Smooth muscle cell (in vitro differentiated cells): ENCODE measurements at regions not wholly inside any gene's neighbourhood (a gene's known extent, or its start where the extent isn't known, plus 50 kb on each side); places are given as distances from the start of the nearest gene placed in this dataset.
"Not testable (repeated sequence)": the region's sequence is repeated elsewhere in the genome, so short reads cannot be mapped to it uniquely, and the experiment has no call there.

Source experiments
- DNase-seq: peaks from one replicate; lab custom pipeline; 2025; ENCODE audit not compliant: unreplicated experiment; lab: John Stamatoyannopoulos, UW
- H2AFZ ChIP-seq: fragments of 200-600 bp; sonication (generic); 2 replicates; pipeline ENCODE4 v1.6.0; 2016; ENCODE audit warnings: antibody characterized with exemption, low read depth, mild to moderate bottlenecking
- H3F3A ChIP-seq: fragments of 200-600 bp; sonication (generic); 2 replicates; pipeline ENCODE4 v1.6.0; 2017; ENCODE audit warnings: antibody characterized with exemption, low read depth
- H3K27ac ChIP-seq: fragments of 200-600 bp; sonication (generic); 2 replicates; pipeline ENCODE4 v1.5.1; 2016; ENCODE audit warnings: low read depth, mild to moderate bottlenecking
- H3K27me3 ChIP-seq: fragments of 200-600 bp; sonication (generic); 2 replicates; pipeline ENCODE4 v1.6.1; 2016; ENCODE audit warnings: low read depth, mild to moderate bottlenecking
- H3K36me3 ChIP-seq: fragments of 200-600 bp; sonication (generic); 2 replicates; pipeline ENCODE4 v1.5.1; 2016; ENCODE audit warnings: low read depth
- H3K4me1 ChIP-seq: fragments of 200-600 bp; sonication (generic); 2 replicates; pipeline ENCODE4 v1.5.1; 2016; ENCODE audit warnings: low read depth
- H3K4me2 ChIP-seq: fragments of 200-600 bp; sonication (generic); 2 replicates; pipeline ENCODE4 v1.6.0; 2016; ENCODE audit warnings: mild to moderate bottlenecking
- H3K4me3 ChIP-seq: fragments of 200-600 bp; sonication (generic); 2 replicates; pipeline ENCODE4 v1.5.1; 2016; ENCODE audit warnings: mild to moderate bottlenecking
- H3K79me2 ChIP-seq: fragments of 200-600 bp; sonication (generic); 2 replicates; pipeline ENCODE4 v1.6.0; 2016; ENCODE audit warnings: low read depth, mild to moderate bottlenecking
- H3K9ac ChIP-seq: fragments of 200-600 bp; sonication (generic); 2 replicates; pipeline ENCODE4 v1.6.0; 2016; ENCODE audit warnings: low read depth
- H3K9me3 ChIP-seq: fragments of 200-600 bp; sonication (generic); replicated peaks from 2 replicates; pipeline ENCODE4 v1.5.1; 2016; ENCODE audit warnings: low read depth
- H4K20me1 ChIP-seq: fragments of 200-600 bp; sonication (generic); 2 replicates; pipeline ENCODE4 v1.6.0; 2016; ENCODE audit warnings: low read depth
- WGBS: methylation state at CpG from one replicate; pipeline ENCODE4 v1.1.7; 2016; ENCODE audit warnings: low lambda C conversion rate; 5-methylcytosine and 5-hydroxymethylcytosine counted together
- TF ChIP-seq, protein P1 (sequence below): fragments of 200-600 bp; sonication (generic); IDR thresholded peaks from 2 replicates; pipeline ENCODE4 v1.5.1; 2017; ENCODE audit warnings: borderline replicate concordance, mild to moderate bottlenecking, antibody characterized with exemption; ENCODE audit not compliant: insufficient read depth, poor library complexity, severe bottlenecking

DNA sequence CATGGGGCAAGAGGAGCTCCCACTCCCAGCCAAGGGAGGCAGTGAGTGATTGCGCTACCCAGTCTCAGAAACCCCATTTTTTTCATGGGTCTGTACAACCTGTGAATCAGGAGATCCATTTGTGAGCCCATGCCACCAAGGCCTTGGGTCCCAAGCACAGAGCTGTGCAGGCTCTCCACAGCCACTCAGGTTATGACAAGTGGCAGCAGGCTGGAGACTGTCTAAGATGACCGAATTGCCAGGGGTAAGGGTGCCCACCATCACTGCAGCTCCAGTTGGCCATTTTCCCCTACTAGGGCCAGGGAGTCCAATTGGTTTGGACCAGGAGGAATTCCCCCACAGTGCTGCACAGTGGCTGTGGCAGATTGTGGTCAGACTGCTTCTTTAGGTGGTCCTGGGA is 407.5 kb upstream of the KLHL4 start:
- H3F3A ChIP-seq = no peaks in the 10 kb centered on the region
- 90% methylated on average over 2 of the region's 2 CpGs for WGBS
- H3K9ac ChIP-seq = no peak overlapping the region
- no peaks in the 10 kb centered on the region for H3K36me3 ChIP-seq
- H3K27me3 ChIP-seq = no peaks in the 10 kb centered on the region
- TF ChIP-seq, protein P1, sequence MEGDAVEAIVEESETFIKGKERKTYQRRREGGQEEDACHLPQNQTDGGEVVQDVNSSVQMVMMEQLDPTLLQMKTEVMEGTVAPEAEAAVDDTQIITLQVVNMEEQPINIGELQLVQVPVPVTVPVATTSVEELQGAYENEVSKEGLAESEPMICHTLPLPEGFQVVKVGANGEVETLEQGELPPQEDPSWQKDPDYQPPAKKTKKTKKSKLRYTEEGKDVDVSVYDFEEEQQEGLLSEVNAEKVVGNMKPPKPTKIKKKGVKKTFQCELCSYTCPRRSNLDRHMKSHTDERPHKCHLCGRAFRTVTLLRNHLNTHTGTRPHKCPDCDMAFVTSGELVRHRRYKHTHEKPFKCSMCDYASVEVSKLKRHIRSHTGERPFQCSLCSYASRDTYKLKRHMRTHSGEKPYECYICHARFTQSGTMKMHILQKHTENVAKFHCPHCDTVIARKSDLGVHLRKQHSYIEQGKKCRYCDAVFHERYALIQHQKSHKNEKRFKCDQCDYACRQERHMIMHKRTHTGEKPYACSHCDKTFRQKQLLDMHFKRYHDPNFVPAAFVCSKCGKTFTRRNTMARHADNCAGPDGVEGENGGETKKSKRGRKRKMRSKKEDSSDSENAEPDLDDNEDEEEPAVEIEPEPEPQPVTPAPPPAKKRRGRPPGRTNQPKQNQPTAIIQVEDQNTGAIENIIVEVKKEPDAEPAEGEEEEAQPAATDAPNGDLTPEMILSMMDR = no peak
- no peak overlapping the region for H3K4me3 ChIP-seq
- H4K20me1 ChIP-seq = no peaks in the 10 kb centered on the region
- H2AFZ ChIP-seq = no peak overlapping the region
- DNase-seq = no peak
- H3K4me1 ChIP-seq = no peaks in the 10 kb centered on the region
- H3K4me2 ChIP-seq = no peak overlapping the region
- peaks cover 5% of the 10 kb centered on the region for H3K9me3 ChIP-seq
- H3K27ac ChIP-seq = no peak overlapping the region
- H3K79me2 ChIP-seq = no peaks in the 10 kb centered on the region

GRCh38 chrX:87140800-87141483 is 376.7 kb upstream of the KLHL4 start:
- TF ChIP-seq, protein P1 = no peak
- DNase-seq = no peak
- H3K27ac ChIP-seq = no peak overlapping the region
- no peak overlapping the region for H3K4me2 ChIP-seq
- H3K36me3 ChIP-seq = no peaks in the 10 kb centered on the region
- no peaks in the 10 kb centered on the region for H3K4me1 ChIP-seq
- no peaks in the 10 kb centered on the region for H4K20me1 ChIP-seq
- H3K9me3 ChIP-seq = no peaks in the 10 kb centered on the region
- H3K79me2 ChIP-seq = no peaks in the 10 kb centered on the region
- WGBS = 93% methylated on average over 18 of the region's 18 CpGs
- no peak overlapping the region for H3K9ac ChIP-seq
- no peaks in the 10 kb centered on the region for H3K27me3 ChIP-seq
- H3F3A ChIP-seq = no peaks in the 10 kb centered on the region
- H3K4me3 ChIP-seq = no peak overlapping the region
- no peak overlapping the region for H2AFZ ChIP-seq

- no peaks in the 10 kb centered on the region for H3K79me2 ChIP-seq
- 62% methylated on average over 4 of the region's 4 CpGs for WGBS
- no peak overlapping the region for H3K4me2 ChIP-seq
- no peak overlapping the region for H3K27ac ChIP-seq
- no peaks in the 10 kb centered on the region for H3K4me1 ChIP-seq
- H3F3A ChIP-seq = no peaks in the 10 kb centered on the region
- no peak for DNase-seq
- H3K36me3 ChIP-seq = no peaks in the 10 kb centered on the region
- no peak overlapping the region for H3K9ac ChIP-seq
- H4K20me1 ChIP-seq = no peaks in the 10 kb centered on the region
- H3K9me3 ChIP-seq = peaks cover 4% of the 10 kb centered on the region
- H3K27me3 ChIP-seq = no peaks in the 10 kb centered on the region
- H2AFZ ChIP-seq = no peak overlapping the region
- no peak overlapping the region for H3K4me3 ChIP-seq
- TF ChIP-seq, protein P1 = no peak
These were observed 357.1 kb upstream of the KLHL4 start for GRCh38 chrX:87160435-87161010.

DNA sequence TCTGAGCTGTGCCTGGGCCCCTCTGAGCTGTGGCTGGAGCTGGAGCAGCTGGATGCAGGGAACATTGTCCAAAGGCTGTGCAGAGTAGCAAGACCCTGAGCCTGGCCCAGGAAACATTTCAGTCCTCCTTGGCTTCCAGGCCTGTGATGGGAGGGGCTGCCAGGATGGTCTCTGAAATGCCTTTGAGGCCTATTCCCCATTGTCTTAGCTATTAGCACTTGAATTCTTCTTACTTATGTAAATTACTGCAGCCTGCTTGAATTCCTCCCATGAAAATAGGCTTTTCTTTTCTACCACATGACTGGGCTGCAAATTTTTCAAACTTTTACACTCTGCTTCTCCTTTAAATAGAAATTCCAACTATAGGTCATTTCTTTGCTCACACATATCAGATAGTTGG is 349.8 kb upstream of the KLHL4 start:
- Histone ChIP-seq H4K20me1 (no peaks in the 10 kb centered on the region), H3K4me1 (no peaks in the 10 kb centered on the region), H2AFZ (no peak overlapping the region), H3K27ac (no peak overlapping the region), H3K79me2 (no peaks in the 10 kb centered on the region), H3K4me2 (no peak overlapping the region), H3K36me3 (no peaks in the 10 kb centered on the region), H3K27me3 (no peaks in the 10 kb centered on the region), H3F3A (no peaks in the 10 kb centered on the region), H3K9ac (no peak overlapping the region), H3K9me3 (no peaks in the 10 kb centered on the region), H3K4me3 (no peak overlapping the region)
- DNase-seq = no peak
- TF ChIP-seq, protein P1 = no peak

GRCh38 chrX:87178009-87178408 is 339.6 kb upstream of the KLHL4 start:
- H2AFZ ChIP-seq, H3K36me3 ChIP-seq, H3K4me1 ChIP-seq, H3K9ac ChIP-seq, H3F3A ChIP-seq, H4K20me1 ChIP-seq, H3K79me2 ChIP-seq, H3K9me3 ChIP-seq, H3K27me3 ChIP-seq, DNase-seq, H3K27ac ChIP-seq, H3K4me2 ChIP-seq, H3K4me3 ChIP-seq: not testable (repeated sequence)
